ENCODE measurements at regions not wholly inside any gene's neighbourhood (a gene's known extent, or its start where the extent isn't known, plus 50 kb on each side); places are given as distances from the start of the nearest gene placed in this dataset.

DNA sequence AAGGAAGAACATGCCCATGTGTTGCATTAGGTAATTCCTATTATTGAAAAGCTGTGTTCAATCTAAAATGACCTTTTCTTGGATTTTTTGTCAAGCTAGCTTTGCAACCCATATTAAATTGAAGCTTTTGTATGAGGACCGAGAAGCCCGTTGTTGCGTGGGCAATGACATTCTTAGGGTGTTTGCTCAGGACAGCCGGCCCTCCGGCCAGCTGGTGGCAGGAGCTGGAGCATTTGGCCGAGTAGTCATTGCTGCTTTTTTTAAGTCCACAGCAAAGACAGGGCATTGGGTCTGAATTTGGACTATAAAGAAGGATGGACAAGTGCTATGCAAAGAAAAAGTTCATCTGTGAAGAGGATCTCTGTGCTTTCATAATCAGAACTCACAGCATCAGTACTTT lies 365.8 kb downstream of the SAMD5 start:
- TF ChIP-seq, protein P1, sequence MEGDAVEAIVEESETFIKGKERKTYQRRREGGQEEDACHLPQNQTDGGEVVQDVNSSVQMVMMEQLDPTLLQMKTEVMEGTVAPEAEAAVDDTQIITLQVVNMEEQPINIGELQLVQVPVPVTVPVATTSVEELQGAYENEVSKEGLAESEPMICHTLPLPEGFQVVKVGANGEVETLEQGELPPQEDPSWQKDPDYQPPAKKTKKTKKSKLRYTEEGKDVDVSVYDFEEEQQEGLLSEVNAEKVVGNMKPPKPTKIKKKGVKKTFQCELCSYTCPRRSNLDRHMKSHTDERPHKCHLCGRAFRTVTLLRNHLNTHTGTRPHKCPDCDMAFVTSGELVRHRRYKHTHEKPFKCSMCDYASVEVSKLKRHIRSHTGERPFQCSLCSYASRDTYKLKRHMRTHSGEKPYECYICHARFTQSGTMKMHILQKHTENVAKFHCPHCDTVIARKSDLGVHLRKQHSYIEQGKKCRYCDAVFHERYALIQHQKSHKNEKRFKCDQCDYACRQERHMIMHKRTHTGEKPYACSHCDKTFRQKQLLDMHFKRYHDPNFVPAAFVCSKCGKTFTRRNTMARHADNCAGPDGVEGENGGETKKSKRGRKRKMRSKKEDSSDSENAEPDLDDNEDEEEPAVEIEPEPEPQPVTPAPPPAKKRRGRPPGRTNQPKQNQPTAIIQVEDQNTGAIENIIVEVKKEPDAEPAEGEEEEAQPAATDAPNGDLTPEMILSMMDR (IDR thresholded peaks at IDR 0.05; ENCODE audit: low read depth, low read length) = no peak
- TF ChIP-seq POLR2A (IDR thresholded peaks at IDR 0.05; ENCODE audit: extremely low read depth, insufficient read length) = no peak
